Keratinocyte (primary cell): ENCODE measurements at regions not wholly inside any gene's neighbourhood (a gene's known extent, or its start where the extent isn't known, plus 50 kb on each side); places are given as distances from the start of the nearest gene placed in this dataset.

Experiments
- DNase-seq: peaks from one replicate; pipeline ENCODE4 v3.0.0-alpha.2; 2011; ENCODE audit warnings: low read depth, missing footprints, low spot score
- FAIRE-seq: peaks from 2 replicates; lab custom pipeline; 2011; peaks lifted over from hg19 to GRCh38; lab: Jason Lieb, UNC
- H2AFZ ChIP-seq: 2 replicates; pipeline ENCODE4 v1.6.0; 2012; ENCODE audit warnings: low read length, control low read depth, inconsistent platforms; ENCODE audit not compliant: control insufficient read depth
- H3K27ac ChIP-seq: 2 replicates; pipeline ENCODE4 v1.5.1; 2011; ENCODE audit warnings: low read length; ENCODE audit not compliant: control insufficient read depth, insufficient read depth
- H3K27me3 ChIP-seq: 3 replicates; pipeline ENCODE4 v1.6.0; 2011; ENCODE audit warnings: low read length; ENCODE audit not compliant: control insufficient read depth, insufficient read depth; ENCODE audit errors: extremely low read depth
- H3K36me3 ChIP-seq, 2 experiments: 2 replicates in 1 of 2; 3 replicates in 1 of 2; pipeline ENCODE4 v1.5.1; 2011; ENCODE audit warnings: low read length in 2 of 2, mild to moderate bottlenecking in 1 of 2; ENCODE audit not compliant: control insufficient read depth in 2 of 2, insufficient read depth in 2 of 2; ENCODE audit errors: extremely low read depth in 1 of 2
- H3K4me1 ChIP-seq: 3 replicates; pipeline ENCODE4 v1.5.1; 2011; ENCODE audit warnings: low read length; ENCODE audit not compliant: control insufficient read depth, insufficient read depth; ENCODE audit errors: extremely low read depth
- H3K4me2 ChIP-seq: 3 replicates; pipeline ENCODE4 v1.6.0; 2011; ENCODE audit warnings: low read depth, low read length; ENCODE audit not compliant: control insufficient read depth, insufficient read depth; ENCODE audit errors: extremely low read depth
- H3K4me3 ChIP-seq, 3 experiments: fragments of 200-600 bp in 1 of 3; sonication (generic) in 1 of 3; 2 replicates in 2 of 3; 3 replicates in 1 of 3; pipeline ENCODE4 v1.5.1; 2011 to 2016; ENCODE audit warnings: low read length in 3 of 3, mild to moderate bottlenecking in 3 of 3, control low read depth in 2 of 3, inconsistent platforms in 1 of 3, low read depth in 1 of 3, mixed read lengths in 1 of 3, mixed run types in 1 of 3, moderate library complexity in 1 of 3; ENCODE audit not compliant: control insufficient read depth in 2 of 3, insufficient read depth in 2 of 3; ENCODE audit errors: extremely low read depth in 1 of 3
- H3K79me2 ChIP-seq: 2 replicates; pipeline ENCODE4 v1.6.0; 2012; ENCODE audit warnings: low read length; ENCODE audit not compliant: control insufficient read depth, insufficient read depth
- H3K9ac ChIP-seq: 3 replicates; pipeline ENCODE4 v1.6.0; 2011; ENCODE audit warnings: low read length; ENCODE audit not compliant: control insufficient read depth, insufficient read depth; ENCODE audit errors: extremely low read depth
- H3K9me1 ChIP-seq: 3 replicates; pipeline ENCODE4 v1.6.0; 2011; ENCODE audit warnings: low read length; ENCODE audit not compliant: control insufficient read depth, insufficient read depth; ENCODE audit errors: extremely low read depth
- H3K9me3 ChIP-seq: 2 replicates; pipeline ENCODE4 v1.5.1; 2012; ENCODE audit warnings: low read depth, low read length; ENCODE audit not compliant: control insufficient read depth
- H4K20me1 ChIP-seq: 3 replicates; pipeline ENCODE4 v1.6.0; 2011; ENCODE audit warnings: low read length; ENCODE audit not compliant: control insufficient read depth, insufficient read depth; ENCODE audit errors: extremely low read depth
- EZH2 ChIP-seq: IDR thresholded peaks from one replicate; pipeline ENCODE4 v1.6.1; 2012; ENCODE audit warnings: inconsistent platforms, mild to moderate bottlenecking, low read length, moderate library complexity
- dilution Hi-C: fragments of 300-500 bp; cut with MboI; formaldehyde crosslinking; loops from one replicate; pipeline ENCODE4 v1.7.0; 2020; ENCODE audit warnings: low sequenced_read_pairs; ENCODE audit not compliant: extremely low pct_ligation_motif_present
- TF ChIP-seq, protein P1 (sequence below), 3 experiments: IDR thresholded peaks in 1 of 3; conservative IDR thresholded peaks in 1 of 3; optimal IDR thresholded peaks in 1 of 3; 2 replicates in 2 of 3; 3 replicates in 1 of 3; pipeline versions ENCODE3 to v1.5.1; 2011; ENCODE audit warnings: low read length in 3 of 3, mild to moderate bottlenecking in 3 of 3, moderate library complexity in 2 of 3, control low read depth in 1 of 3, inconsistent platforms in 1 of 3; ENCODE audit not compliant: insufficient read depth in 2 of 3; ENCODE audit errors: extremely low read depth in 1 of 3

DNA sequence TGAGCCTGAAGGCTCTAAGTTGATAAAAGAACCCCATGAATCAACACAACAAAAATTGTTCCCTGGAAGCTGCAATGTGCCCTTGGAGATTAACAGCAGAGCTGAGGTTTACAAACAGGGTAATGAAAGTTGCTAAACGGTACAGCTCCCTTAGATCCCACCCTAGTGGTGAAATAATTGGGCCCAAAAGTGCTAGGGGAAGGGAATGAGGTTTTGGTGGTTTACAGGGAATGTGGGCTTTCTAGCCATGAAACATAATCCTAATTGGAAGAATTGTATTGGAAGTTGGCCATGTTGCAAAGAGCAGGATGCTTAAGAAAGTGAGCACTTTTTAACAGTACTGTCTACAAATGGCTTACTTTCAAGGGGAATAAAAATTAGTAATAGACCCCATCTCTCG is 180.2 kb upstream of the SMIM21 start:
- no peaks in the 10 kb centered on the region for H3K9me1 ChIP-seq
- no peaks in the 10 kb centered on the region for H3K79me2 ChIP-seq
- no peaks in the 10 kb centered on the region for H3K27me3 ChIP-seq
- no peaks in the 10 kb centered on the region for H3K9me3 ChIP-seq
- H2AFZ ChIP-seq: no peak overlapping the region
- DNase-seq: no peak
- H3K9ac ChIP-seq: no peak overlapping the region
- H3K27ac ChIP-seq: no peak overlapping the region
- H3K4me2 ChIP-seq: no peak overlapping the region
- TF ChIP-seq, protein P1, sequence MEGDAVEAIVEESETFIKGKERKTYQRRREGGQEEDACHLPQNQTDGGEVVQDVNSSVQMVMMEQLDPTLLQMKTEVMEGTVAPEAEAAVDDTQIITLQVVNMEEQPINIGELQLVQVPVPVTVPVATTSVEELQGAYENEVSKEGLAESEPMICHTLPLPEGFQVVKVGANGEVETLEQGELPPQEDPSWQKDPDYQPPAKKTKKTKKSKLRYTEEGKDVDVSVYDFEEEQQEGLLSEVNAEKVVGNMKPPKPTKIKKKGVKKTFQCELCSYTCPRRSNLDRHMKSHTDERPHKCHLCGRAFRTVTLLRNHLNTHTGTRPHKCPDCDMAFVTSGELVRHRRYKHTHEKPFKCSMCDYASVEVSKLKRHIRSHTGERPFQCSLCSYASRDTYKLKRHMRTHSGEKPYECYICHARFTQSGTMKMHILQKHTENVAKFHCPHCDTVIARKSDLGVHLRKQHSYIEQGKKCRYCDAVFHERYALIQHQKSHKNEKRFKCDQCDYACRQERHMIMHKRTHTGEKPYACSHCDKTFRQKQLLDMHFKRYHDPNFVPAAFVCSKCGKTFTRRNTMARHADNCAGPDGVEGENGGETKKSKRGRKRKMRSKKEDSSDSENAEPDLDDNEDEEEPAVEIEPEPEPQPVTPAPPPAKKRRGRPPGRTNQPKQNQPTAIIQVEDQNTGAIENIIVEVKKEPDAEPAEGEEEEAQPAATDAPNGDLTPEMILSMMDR (optimal IDR thresholded peaks at IDR 0.05 in 1 of 3, IDR thresholded peaks at IDR 0.05 in 1 of 3, conservative IDR thresholded peaks at IDR 0.05 in 1 of 3; ENCODE audit: extremely low read depth in 1 of 3, insufficient read depth in 2 of 3, low read length in 3 of 3): no peak
- TF ChIP-seq EZH2: no peak
- H3K4me3 ChIP-seq: no peak overlapping the region
- no peaks in the 10 kb centered on the region for H3K4me1 ChIP-seq
- H3K36me3 ChIP-seq: no peaks in the 10 kb centered on the region
- dilution Hi-C loops: no loop called here
- no peak for FAIRE-seq
- no peaks in the 10 kb centered on the region for H4K20me1 ChIP-seq

DNA sequence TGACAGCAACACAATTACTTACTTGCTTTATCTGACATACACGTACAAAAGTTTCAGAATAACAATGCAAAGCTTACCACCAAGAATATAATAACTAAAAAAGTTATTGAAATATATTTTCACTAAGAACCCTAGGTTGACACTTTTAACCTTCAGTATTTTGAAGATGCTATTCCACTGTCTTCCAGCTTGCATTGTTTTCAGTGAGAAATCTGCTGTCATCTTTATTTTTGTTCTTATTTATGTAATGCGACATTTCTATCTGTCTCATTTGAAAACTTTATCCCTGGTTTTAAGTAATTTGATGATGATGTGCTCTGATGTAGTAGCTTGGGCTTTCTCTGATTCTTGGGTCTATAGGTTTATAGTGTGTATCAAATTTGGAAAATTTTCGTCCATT is 165.0 kb upstream of the SMIM21 start:
- Histone ChIP-seq H3K4me2 (no peak overlapping the region), H3K9ac (no peak overlapping the region), H3K27me3 (no peaks in the 10 kb centered on the region), H2AFZ (no peak overlapping the region), H3K9me3 (no peaks in the 10 kb centered on the region), H3K27ac (no peak overlapping the region), H3K4me1 (no peaks in the 10 kb centered on the region), H3K36me3 (no peaks in the 10 kb centered on the region), H4K20me1 (no peaks in the 10 kb centered on the region), H3K79me2 (no peaks in the 10 kb centered on the region), H3K4me3 (no peak overlapping the region), H3K9me1 (no peaks in the 10 kb centered on the region)
- dilution Hi-C loops: no loop called here
- TF ChIP-seq, protein P1 (optimal IDR thresholded peaks at IDR 0.05 in 1 of 3, IDR thresholded peaks at IDR 0.05 in 1 of 3, conservative IDR thresholded peaks at IDR 0.05 in 1 of 3; ENCODE audit: extremely low read depth in 1 of 3, insufficient read depth in 2 of 3, low read length in 3 of 3): no peak
- no peak for TF ChIP-seq EZH2
- DNase-seq (no peak), FAIRE-seq (no peak)
